ENCODE measurements at regions not wholly inside any gene's neighbourhood (a gene's known extent, or its start where the extent isn't known, plus 50 kb on each side); places are given as distances from the start of the nearest gene placed in this dataset.

- Mint-ChIP-seq H3K27me3 (no peaks in the 10 kb centered on the region), H3K9me3 (peaks cover 18% of the 10 kb centered on the region), H3K27ac (no peak overlapping the region), H3K36me3 (ENCODE audit: low read depth) (peaks cover 1% of the 10 kb centered on the region), H3K4me1 (ENCODE audit: low read depth) (no peaks in the 10 kb centered on the region), H3K4me3 (no peak overlapping the region)
- DNase-seq (no peak), ATAC-seq (no peak)
- POLR2A ChIA-PET, result no interaction called here
- TF ChIP-seq, protein P1, sequence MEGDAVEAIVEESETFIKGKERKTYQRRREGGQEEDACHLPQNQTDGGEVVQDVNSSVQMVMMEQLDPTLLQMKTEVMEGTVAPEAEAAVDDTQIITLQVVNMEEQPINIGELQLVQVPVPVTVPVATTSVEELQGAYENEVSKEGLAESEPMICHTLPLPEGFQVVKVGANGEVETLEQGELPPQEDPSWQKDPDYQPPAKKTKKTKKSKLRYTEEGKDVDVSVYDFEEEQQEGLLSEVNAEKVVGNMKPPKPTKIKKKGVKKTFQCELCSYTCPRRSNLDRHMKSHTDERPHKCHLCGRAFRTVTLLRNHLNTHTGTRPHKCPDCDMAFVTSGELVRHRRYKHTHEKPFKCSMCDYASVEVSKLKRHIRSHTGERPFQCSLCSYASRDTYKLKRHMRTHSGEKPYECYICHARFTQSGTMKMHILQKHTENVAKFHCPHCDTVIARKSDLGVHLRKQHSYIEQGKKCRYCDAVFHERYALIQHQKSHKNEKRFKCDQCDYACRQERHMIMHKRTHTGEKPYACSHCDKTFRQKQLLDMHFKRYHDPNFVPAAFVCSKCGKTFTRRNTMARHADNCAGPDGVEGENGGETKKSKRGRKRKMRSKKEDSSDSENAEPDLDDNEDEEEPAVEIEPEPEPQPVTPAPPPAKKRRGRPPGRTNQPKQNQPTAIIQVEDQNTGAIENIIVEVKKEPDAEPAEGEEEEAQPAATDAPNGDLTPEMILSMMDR (IDR thresholded peaks at IDR 0.05), result no peak
- CTCF ChIA-PET, result no interaction called here
- intact Hi-C loops (cut with micrococcal nuclease), result no loop called here
These were observed 115.4 kb upstream of the FOXG1 start for GRCh38 chr14:28651148-28651547.

DNA sequence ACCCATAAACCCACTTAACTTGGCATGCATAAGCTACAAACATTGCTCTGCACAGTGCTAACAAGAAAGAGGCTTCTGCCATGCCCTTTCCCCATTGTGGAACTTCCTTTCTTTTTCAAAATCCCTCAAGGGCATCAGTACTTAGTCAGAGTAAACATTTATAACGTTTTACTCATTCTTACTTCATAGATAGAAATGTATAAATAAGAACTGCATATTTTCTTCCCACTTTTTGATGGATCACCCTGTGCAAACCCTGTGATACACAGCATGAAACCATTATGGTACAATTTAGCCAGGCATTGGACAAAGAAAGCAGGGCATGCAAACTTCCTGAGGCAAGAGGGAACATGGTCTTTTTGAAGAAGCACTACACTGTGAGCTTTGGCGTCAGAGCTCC lies 113.8 kb upstream of the FOXG1 start:
- peaks cover 16% of the 10 kb centered on the region for H3K9me3 Mint-ChIP-seq
- POLR2A ChIA-PET, result no interaction called here
- no peak overlapping the region for H3K4me3 Mint-ChIP-seq
- no peaks in the 10 kb centered on the region for H3K4me1 Mint-ChIP-seq (ENCODE audit: low read depth)
- CTCF ChIA-PET, result no interaction called here
- ATAC-seq (no peak), DNase-seq (no peak)
- peaks cover 1% of the 10 kb centered on the region for H3K36me3 Mint-ChIP-seq (ENCODE audit: low read depth)
- TF ChIP-seq, protein P1 (IDR thresholded peaks at IDR 0.05), result no peak
- H3K27me3 Mint-ChIP-seq, result no peaks in the 10 kb centered on the region
- intact Hi-C loops (cut with micrococcal nuclease), result no loop called here
- H3K27ac Mint-ChIP-seq, result no peak overlapping the region

DNA sequence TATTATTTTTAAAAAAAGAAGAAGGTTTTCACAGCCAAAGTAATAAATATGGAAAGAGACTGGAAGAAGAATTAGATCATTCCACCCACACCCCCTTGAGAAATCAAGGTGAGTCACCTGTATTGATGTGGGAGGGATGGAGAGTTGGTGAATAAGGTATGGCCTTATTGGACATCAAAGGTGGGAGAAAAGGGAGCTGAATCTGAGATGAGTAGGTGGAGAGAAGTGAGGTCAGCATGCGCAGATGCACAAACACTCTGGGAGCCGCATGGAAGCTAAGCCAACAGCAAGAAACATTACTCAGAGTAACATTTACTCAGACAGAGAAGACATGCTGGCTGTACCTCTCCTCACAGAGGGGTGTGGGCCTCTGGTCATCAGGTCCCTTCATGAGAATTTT lies 113.1 kb upstream of the FOXG1 start:
- intact Hi-C loops (cut with micrococcal nuclease), result no loop called here
- Mint-ChIP-seq H3K27me3 (no peaks in the 10 kb centered on the region), H3K27ac (no peak overlapping the region), H3K36me3 (ENCODE audit: low read depth) (peaks cover 1% of the 10 kb centered on the region), H3K4me1 (ENCODE audit: low read depth) (no peaks in the 10 kb centered on the region), H3K4me3 (no peak overlapping the region), H3K9me3 (peaks cover 16% of the 10 kb centered on the region)
- no peak for DNase-seq
- ATAC-seq, result no peak
- TF ChIP-seq, protein P1 (IDR thresholded peaks at IDR 0.05), result no peak
- CTCF ChIA-PET, result no interaction called here
- POLR2A ChIA-PET, result no interaction called here

- H3K4me3 Mint-ChIP-seq, result no peak overlapping the region
- no peak for ATAC-seq
- no peak overlapping the region for H3K27ac Mint-ChIP-seq
- CTCF ChIA-PET, result interaction anchor here (0.7 kb wide), 1 partner anchor 49 kb away, joined by 3 read pairs; no protein-coding TSS in a partner anchor
- peaks cover 5% of the 10 kb centered on the region for H3K9me3 Mint-ChIP-seq
- intact Hi-C loops (cut with micrococcal nuclease), result no loop called here
- no peak for DNase-seq
- no peaks in the 10 kb centered on the region for H3K36me3 Mint-ChIP-seq (ENCODE audit: low read depth)
- TF ChIP-seq, protein P1 (IDR thresholded peaks at IDR 0.05), result no peak
- H3K4me1 Mint-ChIP-seq (ENCODE audit: low read depth), result no peaks in the 10 kb centered on the region
- POLR2A ChIA-PET, result no interaction called here
- no peaks in the 10 kb centered on the region for H3K27me3 Mint-ChIP-seq
These were observed 109.8 kb upstream of the FOXG1 start for GRCh38 chr14:28656704-28657255.

- intact Hi-C loops (cut with micrococcal nuclease), result no loop called here
- no peak for DNase-seq
These were observed 105.3 kb upstream of the FOXG1 start for GRCh38 chr14:28661171-28661772.

More at GRCh38 chr14:28661171-28661772, 105.3 kb upstream of the FOXG1 start:
- Mint-ChIP-seq H3K36me3 (ENCODE audit: low read depth) (no peaks in the 10 kb centered on the region), H3K9me3 (peaks cover 9% of the 10 kb centered on the region), H3K4me1 (ENCODE audit: low read depth) (no peaks in the 10 kb centered on the region), H3K27me3 (no peaks in the 10 kb centered on the region), H3K4me3 (no peak overlapping the region), H3K27ac (no peak overlapping the region)
- POLR2A ChIA-PET, result no interaction called here
- no peak for ATAC-seq
- CTCF ChIA-PET, result no interaction called here
- TF ChIP-seq, protein P1 (IDR thresholded peaks at IDR 0.05), result no peak

All from activated CD8-positive, alpha-beta T cell treated with anti-CD3 and anti-CD28 coated beads for 36 hours (primary cell).